ENCODE measurements at regions not wholly inside any gene's neighbourhood (a gene's known extent, or its start where the extent isn't known, plus 50 kb on each side); places are given as distances from the start of the nearest gene placed in this dataset.

- TF ChIP-seq CTCF (IDR thresholded peaks at IDR 0.05) (no peak), POLR2A (IDR thresholded peaks at IDR 0.05) (no peak)
These were observed 67.5 kb upstream of the FN1 start for GRCh38 chr2:215503381-215503780.
